Endothelial cell of umbilical vein (primary cell): ENCODE measurements at regions not wholly inside any gene's neighbourhood (a gene's known extent, or its start where the extent isn't known, plus 50 kb on each side); places are given as distances from the start of the nearest gene placed in this dataset.

Source experiments
- BruUV-seq: library from RNA; stranded (reverse); fragments of 400-500 nt; replicated peaks from 2 replicates; lab custom pipeline; 2021; lab: Mats Ljungman, UMichigan
- CTCF ChIA-PET: fragments of 300-600, 350-600 bp; sonication (Branson Sonifier 250); formaldehyde crosslinking; loops from one replicate; lab custom pipeline; 2021; ENCODE audit warnings: antibody characterized with exemption, inconsistent platforms; lab: Charles Lee
- POLR2A ChIA-PET: fragments of 300-600, 350-600 bp; sonication (Branson Sonifier 250); formaldehyde crosslinking; loops from one replicate; lab custom pipeline; 2021; ENCODE audit warnings: antibody characterized with exemption, inconsistent platforms; lab: Charles Lee
- DNase-seq: peaks from one replicate; pipeline ENCODE4 v3.0.0-alpha.2; 2011; ENCODE audit warnings: low read depth, low spot score
- FAIRE-seq: peaks from 2 replicates; lab custom pipeline; 2011; peaks lifted over from hg19 to GRCh38; lab: Jason Lieb, UNC
- H2AFZ ChIP-seq: 2 replicates; pipeline ENCODE4 v1.6.0; 2012; ENCODE audit warnings: low read depth, low read length, control low read depth, inconsistent platforms
- H3K27ac ChIP-seq: 2 replicates; pipeline ENCODE4 v1.5.1; 2011; ENCODE audit warnings: low read depth, mild to moderate bottlenecking, control low read depth, low read length, moderate library complexity; ENCODE audit not compliant: insufficient read depth
- H3K27me3 ChIP-seq, 2 experiments: 2 replicates each; pipeline versions ENCODE4 v1.6.0 to v1.6.1; 2011; ENCODE audit warnings: low read length in 2 of 2, mixed read lengths in 1 of 2; ENCODE audit not compliant: control insufficient read depth in 2 of 2, insufficient read depth in 2 of 2
- H3K36me3 ChIP-seq, 2 experiments: 2 replicates in 1 of 2; 3 replicates in 1 of 2; pipeline ENCODE4 v1.5.1; 2011; ENCODE audit warnings: low read length in 2 of 2, mild to moderate bottlenecking in 1 of 2, moderate library complexity in 1 of 2; ENCODE audit not compliant: control insufficient read depth in 2 of 2, insufficient read depth in 2 of 2; ENCODE audit errors: extremely low read depth in 1 of 2
- H3K4me1 ChIP-seq: 3 replicates; pipeline ENCODE4 v1.5.1; 2011; ENCODE audit warnings: mild to moderate bottlenecking, low read length; ENCODE audit not compliant: control insufficient read depth, insufficient read depth; ENCODE audit errors: extremely low read depth
- H3K4me2 ChIP-seq: 2 replicates; pipeline ENCODE4 v1.6.1; 2011; ENCODE audit warnings: low read length, control low read depth, mixed read lengths; ENCODE audit not compliant: insufficient read depth
- H3K4me3 ChIP-seq, 3 experiments: fragments of 200-600 bp in 1 of 3; sonication (generic), shearing (Covaris generic) in 1 of 3; replicated peaks in 1 of 3; 2 replicates each; pipeline ENCODE4 v1.5.1; 2011 to 2016; ENCODE audit warnings: control low read depth in 3 of 3, low read length in 3 of 3, mild to moderate bottlenecking in 2 of 3, inconsistent platforms in 1 of 3, low read depth in 1 of 3, moderate library complexity in 1 of 3; ENCODE audit not compliant: insufficient read depth in 1 of 3
- H3K79me2 ChIP-seq: 2 replicates; pipeline ENCODE4 v1.6.0; 2012; ENCODE audit warnings: low read length, inconsistent platforms; ENCODE audit not compliant: control insufficient read depth, insufficient read depth
- H3K9ac ChIP-seq: replicated peaks from 2 replicates; pipeline ENCODE3; 2011; ENCODE audit warnings: low read length, control low read depth; ENCODE audit not compliant: insufficient read depth; ENCODE audit errors: extremely low read depth
- H3K9me1 ChIP-seq: replicated peaks from 3 replicates; pipeline ENCODE4 v1.6.0; 2011; ENCODE audit warnings: mild to moderate bottlenecking, low read length; ENCODE audit not compliant: control insufficient read depth, insufficient read depth; ENCODE audit errors: extremely low read depth
- H3K9me3 ChIP-seq: replicated peaks from 2 replicates; pipeline ENCODE4 v1.5.1; 2012; ENCODE audit warnings: low read length, inconsistent platforms; ENCODE audit not compliant: control insufficient read depth, insufficient read depth
- H4K20me1 ChIP-seq: replicated peaks from 2 replicates; pipeline ENCODE3; 2011; ENCODE audit warnings: mild to moderate bottlenecking, low read length; ENCODE audit not compliant: control insufficient read depth, insufficient read depth; ENCODE audit errors: extremely low read depth
- CTCF ChIP-seq, 2 donors: IDR thresholded peaks; 1 replicate in 1 of 2; 2 replicates in 1 of 2; pipeline ENCODE4 v1.5.1; 2011; ENCODE audit warnings: low read length in 2 of 2, mild to moderate bottlenecking in 2 of 2, moderate library complexity in 2 of 2, control low read depth in 1 of 2, inconsistent platforms in 1 of 2, low read depth in 1 of 2; ENCODE audit not compliant: insufficient read depth in 1 of 2; ENCODE audit errors: extremely low read depth in 1 of 2
- EZH2 ChIP-seq: IDR thresholded peaks from 2 replicates; pipeline ENCODE4 v1.6.1; 2012; ENCODE audit warnings: borderline replicate concordance, low read depth, mild to moderate bottlenecking, moderate library complexity, low read length, inconsistent platforms; ENCODE audit not compliant: severe bottlenecking
- FOS ChIP-seq: IDR thresholded peaks from 2 replicates; pipeline ENCODE4 v1.6.1; 2011; ENCODE audit warnings: mild to moderate bottlenecking, low read length, moderate library complexity, borderline replicate concordance; ENCODE audit not compliant: insufficient read depth
- GATA2 ChIP-seq: IDR thresholded peaks from 2 replicates; pipeline ENCODE4 v1.7.0; 2011; ENCODE audit warnings: low read depth, mild to moderate bottlenecking, moderate library complexity, mixed read lengths, low read length; ENCODE audit not compliant: insufficient read length, insufficient read depth
- MAX ChIP-seq: IDR thresholded peaks from 2 replicates; pipeline ENCODE4 v1.6.1; 2011; ENCODE audit not compliant: insufficient read depth, insufficient read length
- POLR2AphosphoS5 ChIP-seq: IDR thresholded peaks from 2 replicates; pipeline ENCODE4 v1.6.1; 2012; ENCODE audit warnings: low read depth, mild to moderate bottlenecking, control low read depth, low read length, moderate library complexity; ENCODE audit not compliant: insufficient read depth
- dilution Hi-C: fragments of 300-500 bp; cut with MboI; formaldehyde crosslinking; loops from one replicate; pipeline ENCODE4 v1.15.0; 2019; ENCODE audit warnings: low sequenced_read_pairs; ENCODE audit not compliant: extremely low pct_ligation_motif_present
- intact Hi-C: fragments of 100-400 bp; cut with micrococcal nuclease; formaldehyde crosslinking; loops from one replicate; pipeline ENCODE4 v1.10.0; 2022

GRCh38 chr5:160966921-160967320 lies 114.9 kb upstream of the ATP10B start:
- H3K9ac ChIP-seq: no peak overlapping the region
- H3K36me3 ChIP-seq: no peaks in the 10 kb centered on the region

More at GRCh38 chr5:160966921-160967320, 114.9 kb upstream of the ATP10B start:
- no peak for TF ChIP-seq GATA2
- no peak for TF ChIP-seq FOS
- no peak for TF ChIP-seq EZH2
- TF ChIP-seq POLR2AphosphoS5: no peak
- TF ChIP-seq MAX: no peak
- TF ChIP-seq CTCF (IDR thresholded peaks at IDR 0.05; ENCODE audit: extremely low read depth in 1 of 2, insufficient read depth in 1 of 2, low read depth in 1 of 2, low read length in 2 of 2): no peak
- Histone ChIP-seq H3K4me3 (no peak overlapping the region), H2AFZ (no peak overlapping the region), H3K4me2 (no peak overlapping the region), H3K79me2 (no peaks in the 10 kb centered on the region), H3K27me3 (no peaks in the 10 kb centered on the region), H3K9me1 (no peaks in the 10 kb centered on the region), H4K20me1 (no peaks in the 10 kb centered on the region), H3K9me3 (peaks cover 3% of the 10 kb centered on the region), H3K4me1 (no peaks in the 10 kb centered on the region), H3K27ac (no peak overlapping the region)
- FAIRE-seq: no peak
- no peak for DNase-seq
- dilution Hi-C loops (no loop called here), intact Hi-C loops (no loop called here)
- ChIA-PET CTCF (no interaction called here), POLR2A (no interaction called here)
- no TSS peak for BruUV-seq
